Astrocyte (in vitro differentiated cells and primary cell): ENCODE measurements at regions not wholly inside any gene's neighbourhood (a gene's known extent, or its start where the extent isn't known, plus 50 kb on each side); places are given as distances from the start of the nearest gene placed in this dataset.
"Not testable (repeated sequence)": the region's sequence is repeated elsewhere in the genome, so short reads cannot be mapped to it uniquely, and the experiment has no call there.

Source experiments
- DNase-seq: peaks from one replicate; pipeline ENCODE4 v3.0.0-alpha.2; 2010; ENCODE audit warnings: low read depth
- FAIRE-seq: peaks from 2 replicates; lab custom pipeline; 2011; peaks lifted over from hg19 to GRCh38; lab: Jason Lieb, UNC
- H2AFZ ChIP-seq: 2 replicates; pipeline ENCODE4 v1.6.0; 2012; ENCODE audit warnings: low read depth, low read length, inconsistent platforms
- H3K27ac ChIP-seq: 2 replicates; pipeline ENCODE4 v1.5.1; 2011; ENCODE audit warnings: low read depth, low read length, inconsistent platforms
- H3K27me3 ChIP-seq: 2 replicates; pipeline ENCODE4 v1.6.0; 2011; ENCODE audit warnings: low read length, inconsistent platforms; ENCODE audit not compliant: insufficient read depth
- H3K36me3 ChIP-seq: 2 replicates; pipeline ENCODE4 v1.5.1; 2011; ENCODE audit warnings: low read length, inconsistent platforms; ENCODE audit not compliant: insufficient read depth
- H3K4me1 ChIP-seq: 2 replicates; pipeline ENCODE4 v1.5.1; 2011; ENCODE audit warnings: low read length, inconsistent platforms; ENCODE audit not compliant: insufficient read depth
- H3K4me2 ChIP-seq: 2 replicates; pipeline ENCODE4 v1.6.0; 2012; ENCODE audit warnings: low read length, inconsistent platforms
- H3K4me3 ChIP-seq: 2 replicates; pipeline ENCODE4 v1.5.1; 2011; ENCODE audit warnings: low read depth, mild to moderate bottlenecking, low read length, inconsistent platforms; ENCODE audit not compliant: insufficient read depth
- H3K79me2 ChIP-seq: 2 replicates; pipeline ENCODE4 v1.6.0; 2012; ENCODE audit warnings: mild to moderate bottlenecking, low read length, inconsistent platforms; ENCODE audit not compliant: insufficient read depth
- H3K9ac ChIP-seq: 2 replicates; pipeline ENCODE4 v1.6.0; 2012; ENCODE audit warnings: mild to moderate bottlenecking, low read length, inconsistent platforms
- H3K9me3 ChIP-seq: 2 replicates; pipeline ENCODE4 v1.5.1; 2012; ENCODE audit warnings: low read depth, mild to moderate bottlenecking, low read length, inconsistent platforms; ENCODE audit not compliant: insufficient read depth
- H4K20me1 ChIP-seq: 2 replicates; pipeline ENCODE4 v1.6.0; 2012; ENCODE audit warnings: low read length, inconsistent platforms; ENCODE audit not compliant: insufficient read depth
- H3K27ac Mint-ChIP-seq: one replicate; pipeline ENCODE4 v1.8.0; 2021; ENCODE audit warnings: mild to moderate bottlenecking, mixed read lengths; ENCODE audit not compliant: unreplicated experiment
- H3K27me3 Mint-ChIP-seq: one replicate; pipeline ENCODE4 v1.8.0; 2021; ENCODE audit warnings: low read depth, mixed read lengths; ENCODE audit not compliant: unreplicated experiment
- H3K36me3 Mint-ChIP-seq: one replicate; pipeline ENCODE4 v1.8.0; 2021; ENCODE audit warnings: low read depth, mixed read lengths; ENCODE audit not compliant: unreplicated experiment
- H3K4me1 Mint-ChIP-seq: one replicate; pipeline ENCODE4 v1.8.0; 2021; ENCODE audit warnings: low read depth, mixed read lengths; ENCODE audit not compliant: unreplicated experiment
- H3K4me3 Mint-ChIP-seq: one replicate; pipeline ENCODE4 v1.8.0; 2021; ENCODE audit warnings: mild to moderate bottlenecking, moderate library complexity, mixed read lengths; ENCODE audit not compliant: unreplicated experiment
- H3K9me3 Mint-ChIP-seq: one replicate; pipeline ENCODE4 v1.8.0; 2021; ENCODE audit warnings: mild to moderate bottlenecking, mixed read lengths; ENCODE audit not compliant: unreplicated experiment
- CTCF ChIP-seq: IDR thresholded peaks from 2 replicates; pipeline ENCODE4 v1.5.1; 2011; ENCODE audit warnings: low read depth, mild to moderate bottlenecking, inconsistent platforms, low read length, moderate library complexity; ENCODE audit not compliant: insufficient read depth
- EZH2 ChIP-seq: IDR thresholded peaks from 2 replicates; pipeline ENCODE4 v1.6.1; 2012; ENCODE audit warnings: mild to moderate bottlenecking, low read length, inconsistent platforms; ENCODE audit not compliant: insufficient read depth

- Histone ChIP-seq H3K79me2 (no peaks in the 10 kb centered on the region), H3K27ac (no peak overlapping the region), H3K4me3 (no peak overlapping the region), H3K4me2 (no peak overlapping the region), H3K27me3 (no peaks in the 10 kb centered on the region), H3K9me3 (no peaks in the 10 kb centered on the region), H3K36me3 (no peaks in the 10 kb centered on the region), H3K4me1 (no peaks in the 10 kb centered on the region), H4K20me1 (no peaks in the 10 kb centered on the region), H2AFZ (no peak overlapping the region), H3K9ac (no peak overlapping the region)
- Mint-ChIP-seq H3K4me1 (peaks cover 6% of the 10 kb centered on the region), H3K27me3 (no peaks in the 10 kb centered on the region), H3K36me3 (no peaks in the 10 kb centered on the region), H3K27ac (no peak overlapping the region), H3K4me3 (no peak overlapping the region), H3K9me3 (peaks cover 2% of the 10 kb centered on the region)
- DNase-seq: no peak
- TF ChIP-seq EZH2: no peak
- TF ChIP-seq CTCF: peak; percentile 8
- no peak for FAIRE-seq
These were observed 509.2 kb downstream of the CSNK1G3 start for GRCh38 chr5:124021066-124021641.

GRCh38 chr5:124017321-124017720 is 505.3 kb downstream of the CSNK1G3 start:
- FAIRE-seq, H4K20me1 ChIP-seq, H3K36me3 ChIP-seq, H3K27ac ChIP-seq, H3K27ac Mint-ChIP-seq, H3K4me3 Mint-ChIP-seq, H3K4me1 Mint-ChIP-seq, DNase-seq, H3K4me3 ChIP-seq, H3K27me3 ChIP-seq, H3K79me2 ChIP-seq, H3K27me3 Mint-ChIP-seq, H2AFZ ChIP-seq, H3K4me1 ChIP-seq, H3K9me3 ChIP-seq, H3K4me2 ChIP-seq, H3K9ac ChIP-seq, H3K36me3 Mint-ChIP-seq: not testable (repeated sequence)
- H3K9me3 Mint-ChIP-seq: peaks cover 11% of the 10 kb centered on the region

GRCh38 chr5:124007675-124008398 is 495.9 kb downstream of the CSNK1G3 start:
- Mint-ChIP-seq H3K9me3 (peaks cover 18% of the 10 kb centered on the region), H3K27ac (no peak overlapping the region), H3K4me3 (no peak overlapping the region), H3K4me1 (no peaks in the 10 kb centered on the region), H3K36me3 (no peaks in the 10 kb centered on the region), H3K27me3 (no peaks in the 10 kb centered on the region)
- TF ChIP-seq CTCF (no peak), EZH2 (no peak)
- no peaks in the 10 kb centered on the region for H4K20me1 ChIP-seq
- H3K4me1 ChIP-seq: no peaks in the 10 kb centered on the region
- no peak overlapping the region for H2AFZ ChIP-seq
- no peaks in the 10 kb centered on the region for H3K9me3 ChIP-seq
- H3K4me2 ChIP-seq: no peak overlapping the region
- peak; percentile 42 for DNase-seq
- no peak overlapping the region for H3K27ac ChIP-seq
- FAIRE-seq: no peak
- H3K27me3 ChIP-seq: no peaks in the 10 kb centered on the region
- H3K36me3 ChIP-seq: no peaks in the 10 kb centered on the region
- H3K79me2 ChIP-seq: no peaks in the 10 kb centered on the region
- no peak overlapping the region for H3K4me3 ChIP-seq
- H3K9ac ChIP-seq: no peak overlapping the region
